Mesenchymal stem cell (in vitro differentiated cells and primary cell): ENCODE measurements at regions not wholly inside any gene's neighbourhood (a gene's known extent, or its start where the extent isn't known, plus 50 kb on each side); places are given as distances from the start of the nearest gene placed in this dataset.

Experiments
- DNase-seq: peaks from one replicate; pipeline ENCODE4 v3.0.0-alpha.2; 2013
- H2AFZ ChIP-seq: one replicate; pipeline ENCODE4 v1.6.1; 2013; ENCODE audit warnings: low read depth, mild to moderate bottlenecking, control low read depth, inconsistent platforms, low read length, moderate library complexity
- H2AK5ac ChIP-seq: 2 replicates; pipeline ENCODE4 v1.6.1; 2013; ENCODE audit warnings: low read length, moderate library complexity, mild to moderate bottlenecking, inconsistent platforms; ENCODE audit not compliant: severe bottlenecking
- H2BK120ac ChIP-seq: one replicate; pipeline ENCODE4 v1.6.1; 2013; ENCODE audit warnings: low read depth, mild to moderate bottlenecking, inconsistent platforms, low read length, moderate library complexity
- H2BK12ac ChIP-seq, 2 experiments: one replicate each; pipeline ENCODE4 v1.6.1; 2013; ENCODE audit warnings: inconsistent platforms in 2 of 2, low read length in 2 of 2, mild to moderate bottlenecking in 2 of 2, moderate library complexity in 2 of 2, control low read depth in 1 of 2
- H2BK15ac ChIP-seq: one replicate; pipeline ENCODE4 v1.6.1; 2013; ENCODE audit warnings: mild to moderate bottlenecking, low read depth, inconsistent platforms; ENCODE audit not compliant: poor library complexity, severe bottlenecking
- H2BK5ac ChIP-seq: 2 replicates; pipeline ENCODE4 v1.6.1; 2013; ENCODE audit warnings: low read depth, mild to moderate bottlenecking, low read length, control low read depth, inconsistent platforms; ENCODE audit not compliant: poor library complexity, severe bottlenecking
- H3K14ac ChIP-seq, 2 experiments: one replicate each; pipeline ENCODE4 v1.6.1; 2013; ENCODE audit warnings: inconsistent platforms in 2 of 2, low read length in 2 of 2, control low read depth in 1 of 2, mild to moderate bottlenecking in 1 of 2, moderate library complexity in 1 of 2
- H3K18ac ChIP-seq, 2 experiments: one replicate each; pipeline ENCODE4 v1.6.1; 2013; ENCODE audit warnings: inconsistent platforms in 2 of 2, low read length in 2 of 2, control low read depth in 1 of 2, low read depth in 1 of 2, mild to moderate bottlenecking in 1 of 2
- H3K23ac ChIP-seq, 2 experiments: one replicate each; pipeline ENCODE4 v1.6.1; 2013; ENCODE audit warnings: inconsistent platforms in 2 of 2, low read length in 2 of 2, mild to moderate bottlenecking in 2 of 2, moderate library complexity in 2 of 2, control low read depth in 1 of 2
- H3K27ac ChIP-seq: 2 replicates; pipeline ENCODE4 v1.5.1; 2013; ENCODE audit warnings: mild to moderate bottlenecking, moderate library complexity, low read length, control low read depth, inconsistent platforms; ENCODE audit not compliant: poor library complexity, severe bottlenecking
- H3K27me3 ChIP-seq, 2 experiments: 2 replicates each; pipeline versions ENCODE4 v1.6.1 to v1.7.0; 2013; ENCODE audit warnings: low read length in 2 of 2, mild to moderate bottlenecking in 2 of 2, moderate library complexity in 2 of 2, control low read depth in 1 of 2, inconsistent platforms in 1 of 2; ENCODE audit not compliant: control insufficient read depth in 1 of 2, insufficient read depth in 1 of 2
- H3K36me3 ChIP-seq, 2 experiments: 2 replicates each; pipeline versions ENCODE4 v1.6.1 to v1.7.0; 2013; ENCODE audit warnings: low read length in 2 of 2, control low read depth in 1 of 2, inconsistent platforms in 1 of 2, low read depth in 1 of 2, mild to moderate bottlenecking in 1 of 2; ENCODE audit not compliant: insufficient read depth in 2 of 2, control insufficient read depth in 1 of 2
- H3K4ac ChIP-seq, 2 experiments: one replicate each; pipeline ENCODE4 v1.6.1; 2013; ENCODE audit warnings: inconsistent platforms in 2 of 2, low read length in 2 of 2, mild to moderate bottlenecking in 2 of 2, moderate library complexity in 2 of 2, control low read depth in 1 of 2, low read depth in 1 of 2
- H3K4me1 ChIP-seq: 2 replicates; pipeline ENCODE4 v1.6.1; 2013; ENCODE audit warnings: low read depth, low read length, control low read depth; ENCODE audit not compliant: control insufficient read depth, insufficient read depth
- H3K4me2 ChIP-seq: 2 replicates; pipeline ENCODE4 v1.6.1; 2013; ENCODE audit warnings: low read length, mild to moderate bottlenecking, inconsistent platforms; ENCODE audit not compliant: poor library complexity, severe bottlenecking
- H3K4me3 ChIP-seq, 2 experiments: 2 replicates each; pipeline versions ENCODE4 v1.5.1 to v1.7.0; 2013; ENCODE audit warnings: low read length in 2 of 2, mild to moderate bottlenecking in 2 of 2, control low read depth in 1 of 2, low read depth in 1 of 2; ENCODE audit not compliant: insufficient read depth in 1 of 2
- H3K79me1 ChIP-seq: replicated peaks from 2 replicates; pipeline ENCODE4 v1.6.1; 2013; ENCODE audit warnings: mild to moderate bottlenecking, control low read depth, low read length, inconsistent platforms; ENCODE audit not compliant: poor library complexity, severe bottlenecking
- H3K9ac ChIP-seq: 2 replicates; pipeline ENCODE4 v1.7.0; 2013; ENCODE audit warnings: mild to moderate bottlenecking, low read length, moderate library complexity
- H3K9me3 ChIP-seq: 2 replicates; pipeline ENCODE4 v1.7.0; 2013; ENCODE audit warnings: mild to moderate bottlenecking, low read length; ENCODE audit not compliant: control insufficient read depth
- H4K8ac ChIP-seq: one replicate; pipeline ENCODE4 v1.6.1; 2013; ENCODE audit warnings: inconsistent platforms, mild to moderate bottlenecking, low read length, moderate library complexity
- H4K91ac ChIP-seq: one replicate; pipeline ENCODE4 v1.6.1; 2013; ENCODE audit warnings: mild to moderate bottlenecking, low read length, inconsistent platforms
- WGBS: methylation state at CpG from one replicate; pipeline ENCODE4 v1.1.7; 2013; ENCODE audit warnings: mixed read lengths; 5-methylcytosine and 5-hydroxymethylcytosine counted together

DNA sequence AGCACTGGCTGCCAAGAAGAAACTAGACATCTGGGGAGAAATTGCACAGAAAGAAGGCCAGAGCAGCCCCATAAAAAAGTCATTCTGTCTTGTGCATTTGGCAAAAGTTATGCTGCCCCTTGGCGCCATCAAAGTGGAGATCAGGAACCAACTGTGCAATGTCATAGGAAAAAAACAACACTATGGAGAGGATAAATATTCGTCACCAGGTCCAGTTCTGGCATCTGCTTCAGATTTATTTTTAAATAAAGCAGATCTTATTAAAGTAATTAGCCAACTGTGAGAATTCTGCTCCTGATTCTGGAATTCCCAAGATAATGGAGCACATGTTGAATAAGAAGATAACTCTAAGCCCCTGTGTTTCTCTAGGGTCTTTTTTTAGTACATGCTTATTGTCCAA is 500.0 kb upstream of the IL12A start:
- WGBS, result 100% methylated on average over 1 of the region's 2 CpGs
- no peak overlapping the region for H3K4me3 ChIP-seq

DNA sequence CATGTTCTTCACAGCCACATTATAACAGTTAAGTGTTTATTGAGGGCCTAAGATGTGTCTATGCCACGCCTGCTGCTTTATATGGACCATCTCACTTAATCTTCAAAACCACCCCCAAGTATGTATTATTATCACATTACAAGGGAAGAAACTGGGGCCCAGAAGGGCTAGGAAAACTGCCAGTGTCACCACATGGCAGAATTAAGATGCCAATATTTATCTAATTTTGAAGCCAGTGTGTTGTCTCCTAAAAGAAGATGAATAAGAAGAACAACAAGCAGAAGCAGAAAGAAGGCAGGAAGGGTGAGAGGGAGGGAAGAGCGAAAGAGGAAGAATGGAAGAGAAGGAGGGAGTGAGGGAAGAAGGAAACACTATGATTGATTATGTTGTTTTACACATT is 491.3 kb upstream of the IL12A start:
- no peak overlapping the region for H3K14ac ChIP-seq
- H4K91ac ChIP-seq, result no peak overlapping the region
- H3K27me3 ChIP-seq, result no peaks in the 10 kb centered on the region
- H3K9me3 ChIP-seq, result no peaks in the 10 kb centered on the region
- no peak overlapping the region for H2AK5ac ChIP-seq
- H2BK120ac ChIP-seq, result no peak overlapping the region
- no peak overlapping the region for H3K23ac ChIP-seq
- H3K9ac ChIP-seq, result no peak overlapping the region
- H3K36me3 ChIP-seq, result no peaks in the 10 kb centered on the region
- no peak overlapping the region for H3K4me2 ChIP-seq
- no peak for DNase-seq
- H3K27ac ChIP-seq, result no peak overlapping the region
- no peaks in the 10 kb centered on the region for H3K4me1 ChIP-seq
- WGBS, result 80% methylated on average over 2 of the region's 2 CpGs
- no peak overlapping the region for H3K18ac ChIP-seq
- H2BK12ac ChIP-seq, result no peak overlapping the region
- H4K8ac ChIP-seq, result no peak overlapping the region
- no peak overlapping the region for H3K4me3 ChIP-seq
- no peaks in the 10 kb centered on the region for H3K79me1 ChIP-seq
- H2BK5ac ChIP-seq, result no peak overlapping the region
- no peak overlapping the region for H2BK15ac ChIP-seq
- no peak overlapping the region for H2AFZ ChIP-seq
- H3K4ac ChIP-seq, result no peak overlapping the region

More for the DNA sequence above, 500.0 kb upstream of the IL12A start:
- Histone ChIP-seq H2BK15ac (no peak overlapping the region), H3K4me2 (no peak overlapping the region), H3K36me3 (no peaks in the 10 kb centered on the region), H2BK120ac (no peak overlapping the region), H3K27me3 (no peaks in the 10 kb centered on the region), H2BK12ac (no peak overlapping the region), H3K79me1 (no peaks in the 10 kb centered on the region), H3K4ac (no peak overlapping the region), H2BK5ac (no peak overlapping the region), H3K18ac (no peak overlapping the region), H4K91ac (no peak overlapping the region), H3K23ac (no peak overlapping the region), H4K8ac (no peak overlapping the region), H3K9me3 (peaks cover 12% of the 10 kb centered on the region), H3K14ac (no peak overlapping the region), H3K9ac (no peak overlapping the region), H3K4me1 (no peaks in the 10 kb centered on the region), H3K27ac (no peak overlapping the region), H2AK5ac (no peak overlapping the region), H2AFZ (no peak overlapping the region)
- no peak for DNase-seq

DNA sequence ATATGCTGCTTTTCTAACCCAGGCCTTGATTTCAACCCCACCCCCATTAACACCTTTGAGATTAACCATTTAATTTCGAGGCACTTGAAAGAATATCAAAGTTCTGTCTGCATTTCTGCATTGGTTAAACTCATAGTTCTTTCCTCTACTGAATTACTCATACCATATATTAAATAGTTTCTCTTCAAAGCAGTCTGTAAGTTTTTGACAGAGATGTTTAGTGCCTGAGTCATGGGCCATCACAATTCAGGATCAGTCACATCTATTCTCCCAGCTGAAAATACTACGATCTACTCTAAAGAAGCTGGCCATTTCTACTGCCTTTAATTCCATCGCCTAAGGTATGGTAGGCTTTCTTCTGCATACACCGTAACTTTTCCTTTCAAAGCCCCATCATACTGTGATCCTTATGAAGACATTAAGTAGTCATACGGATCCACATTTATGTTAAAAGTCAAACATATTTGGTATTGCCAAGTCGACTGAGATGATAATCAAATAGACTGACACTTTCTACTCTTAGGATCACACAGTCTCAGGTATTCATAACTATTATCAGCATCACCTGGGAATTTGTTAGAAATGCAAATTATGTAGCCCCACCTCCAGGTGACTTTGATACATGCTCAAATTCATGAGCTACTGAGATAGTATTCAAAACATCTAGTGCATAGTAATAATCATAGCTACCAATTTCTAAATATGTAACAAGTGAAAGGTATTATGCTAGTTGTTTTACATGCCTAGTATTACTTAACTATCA is 489.4 kb upstream of the IL12A start:
- Histone ChIP-seq H2AK5ac (no peak overlapping the region), H2BK5ac (no peak overlapping the region), H3K4me3 (no peak overlapping the region), H3K18ac (no peak overlapping the region), H3K79me1 (no peaks in the 10 kb centered on the region), H3K36me3 (no peaks in the 10 kb centered on the region), H3K4me2 (no peak overlapping the region), H2AFZ (no peak overlapping the region), H3K4me1 (no peaks in the 10 kb centered on the region), H3K27me3 (no peaks in the 10 kb centered on the region), H2BK15ac (no peak overlapping the region), H4K91ac (no peak overlapping the region), H3K14ac (no peak overlapping the region), H3K23ac (no peak overlapping the region), H3K27ac (no peak overlapping the region), H4K8ac (no peak overlapping the region), H2BK120ac (no peak overlapping the region), H3K4ac (no peak overlapping the region), H2BK12ac (no peak overlapping the region), H3K9ac (no peak overlapping the region), H3K9me3 (no peaks in the 10 kb centered on the region)
- 70% methylated on average over 6 of the region's 6 CpGs for WGBS
- peak; percentile 2 for DNase-seq

DNA sequence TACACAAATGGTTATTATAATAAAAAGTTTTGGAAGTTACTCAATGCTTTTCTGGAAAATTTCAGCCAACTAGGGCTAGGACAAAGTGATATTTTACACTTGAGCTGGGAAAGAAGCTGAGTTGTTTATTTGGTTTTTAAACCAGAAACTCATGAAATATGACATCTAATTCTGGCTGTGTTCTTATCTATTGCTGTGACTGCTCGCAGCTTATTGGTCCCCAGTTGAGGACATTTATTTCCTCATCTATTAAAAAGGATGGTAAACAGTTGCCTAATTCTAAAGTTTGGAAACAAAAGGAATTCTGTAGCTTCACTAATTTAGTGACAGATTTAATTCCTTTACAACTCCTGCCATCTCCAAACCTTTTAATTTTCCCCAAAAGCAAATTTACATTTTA is 487.6 kb upstream of the IL12A start:
- H3K9me3 ChIP-seq, result no peaks in the 10 kb centered on the region
- no peak overlapping the region for H3K4me3 ChIP-seq
- H3K4ac ChIP-seq, result no peak overlapping the region
- no peak overlapping the region for H3K27ac ChIP-seq
- DNase-seq, result no peak
- no peaks in the 10 kb centered on the region for H3K27me3 ChIP-seq
- H2AFZ ChIP-seq, result no peak overlapping the region
- H3K4me1 ChIP-seq, result no peaks in the 10 kb centered on the region
- H2BK5ac ChIP-seq, result no peak overlapping the region
- H2BK12ac ChIP-seq, result no peak overlapping the region
- no peak overlapping the region for H4K91ac ChIP-seq
- no CpG with 5 or more reads among the region's 1 CpG for WGBS
- no peak overlapping the region for H3K9ac ChIP-seq
- no peak overlapping the region for H3K4me2 ChIP-seq
- H2BK15ac ChIP-seq, result no peak overlapping the region
- no peak overlapping the region for H4K8ac ChIP-seq
- H3K79me1 ChIP-seq, result no peaks in the 10 kb centered on the region
- H2BK120ac ChIP-seq, result no peak overlapping the region
- no peaks in the 10 kb centered on the region for H3K36me3 ChIP-seq
- no peak overlapping the region for H2AK5ac ChIP-seq
- no peak overlapping the region for H3K23ac ChIP-seq
- no peak overlapping the region for H3K18ac ChIP-seq
- no peak overlapping the region for H3K14ac ChIP-seq
